Psoas muscle (tissue), 7 donors: ENCODE measurements at regions not wholly inside any gene's neighbourhood (a gene's known extent, or its start where the extent isn't known, plus 50 kb on each side); places are given as distances from the start of the nearest gene placed in this dataset.

Source experiments
- ATAC-seq, 4 donors: fragments of 200-7000 bp; cut with Tn5 transposase; one replicate each; pipeline ENCODE4 v1.9.1; 2020; ENCODE audit warnings: moderate library complexity in 3 of 4, mild to moderate bottlenecking in 2 of 4
- DNase-seq, 2 donors: peaks; one replicate each; pipeline ENCODE4 v3.0.0-alpha.2; 2020
- H3K27ac ChIP-seq: fragments of 200-600 bp; one replicate; pipeline ENCODE4 v1.8.0; 2022
- H3K27me3 ChIP-seq, 3 donors: fragments of 200-600 bp in 1 of 3; one replicate each; pipeline versions ENCODE4 v1.6.1 to v1.8.0; 2013 to 2022; ENCODE audit warnings: low read length in 2 of 3, mild to moderate bottlenecking in 2 of 3, moderate library complexity in 1 of 3; ENCODE audit not compliant: insufficient read depth in 3 of 3
- H3K36me3 ChIP-seq, 2 donors: fragments of 200-600 bp in 1 of 2; one replicate each; pipeline versions ENCODE4 v1.6.1 to v1.8.0; 2013 to 2022; ENCODE audit warnings: low read depth in 1 of 2, mild to moderate bottlenecking in 1 of 2, moderate library complexity in 1 of 2; ENCODE audit not compliant: insufficient read depth in 1 of 2
- H3K4me1 ChIP-seq: fragments of 200-600 bp; one replicate; pipeline ENCODE4 v1.8.0; 2022
- H3K4me3 ChIP-seq: fragments of 200-600 bp; one replicate; pipeline ENCODE4 v1.8.0; 2022; ENCODE audit warnings: mild to moderate bottlenecking
- H3K9me3 ChIP-seq: fragments of 200-600 bp; one replicate; pipeline ENCODE4 v1.8.0; 2022
- WGBS, 3 donors: extraction: QIAGEN DNeasy Blood & Tissue Kit; methylation state at CpG; one replicate each; pipeline versions ENCODE4 v1.1.6 to v1.1.7; 2013; 5-methylcytosine and 5-hydroxymethylcytosine counted together
- intact Hi-C, 2 donors: fragments of 100-400 bp; cut with DNase I; formaldehyde crosslinking; loops; one replicate each; pipeline versions ENCODE4 v1.11.0 to v1.14.2; 2022
- TF ChIP-seq, protein P1 (sequence below): fragments of 200-600 bp; IDR thresholded peaks from one replicate; pipeline ENCODE4 v1.8.0; 2022; ENCODE audit warnings: antibody characterized with exemption
- donor health status: healthy with polysubstance abuse.
- donor health status: DM: no; HTN: no; CAD: no; lungs with moderate emphysema.
- donor health status: Bipolar disorder and iron deficiency.
- donor health status: healthy.
- donor health status: DM: yes; HTN: yes; CAD: no.
- donor health status: DM: no; HTN: no; CAD: no.
- donor health status: DM: yes; HTN: yes; CAD: no.

GRCh38 chr7:10221084-10221483 is 752.6 kb upstream of the PHF14 start:
- H3K27me3 ChIP-seq, result no peaks in the 10 kb centered on the region
- no peaks in the 10 kb centered on the region for H3K9me3 ChIP-seq
- no peak overlapping the region for H3K4me3 ChIP-seq
- ATAC-seq, result no peak
- no peak overlapping the region for H3K27ac ChIP-seq
- DNase-seq, result no peak
- H3K4me1 ChIP-seq, result no peaks in the 10 kb centered on the region
- TF ChIP-seq, protein P1, sequence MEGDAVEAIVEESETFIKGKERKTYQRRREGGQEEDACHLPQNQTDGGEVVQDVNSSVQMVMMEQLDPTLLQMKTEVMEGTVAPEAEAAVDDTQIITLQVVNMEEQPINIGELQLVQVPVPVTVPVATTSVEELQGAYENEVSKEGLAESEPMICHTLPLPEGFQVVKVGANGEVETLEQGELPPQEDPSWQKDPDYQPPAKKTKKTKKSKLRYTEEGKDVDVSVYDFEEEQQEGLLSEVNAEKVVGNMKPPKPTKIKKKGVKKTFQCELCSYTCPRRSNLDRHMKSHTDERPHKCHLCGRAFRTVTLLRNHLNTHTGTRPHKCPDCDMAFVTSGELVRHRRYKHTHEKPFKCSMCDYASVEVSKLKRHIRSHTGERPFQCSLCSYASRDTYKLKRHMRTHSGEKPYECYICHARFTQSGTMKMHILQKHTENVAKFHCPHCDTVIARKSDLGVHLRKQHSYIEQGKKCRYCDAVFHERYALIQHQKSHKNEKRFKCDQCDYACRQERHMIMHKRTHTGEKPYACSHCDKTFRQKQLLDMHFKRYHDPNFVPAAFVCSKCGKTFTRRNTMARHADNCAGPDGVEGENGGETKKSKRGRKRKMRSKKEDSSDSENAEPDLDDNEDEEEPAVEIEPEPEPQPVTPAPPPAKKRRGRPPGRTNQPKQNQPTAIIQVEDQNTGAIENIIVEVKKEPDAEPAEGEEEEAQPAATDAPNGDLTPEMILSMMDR, result no peak
- no peaks in the 10 kb centered on the region for H3K36me3 ChIP-seq
- intact Hi-C loops, result no loop called here

DNA sequence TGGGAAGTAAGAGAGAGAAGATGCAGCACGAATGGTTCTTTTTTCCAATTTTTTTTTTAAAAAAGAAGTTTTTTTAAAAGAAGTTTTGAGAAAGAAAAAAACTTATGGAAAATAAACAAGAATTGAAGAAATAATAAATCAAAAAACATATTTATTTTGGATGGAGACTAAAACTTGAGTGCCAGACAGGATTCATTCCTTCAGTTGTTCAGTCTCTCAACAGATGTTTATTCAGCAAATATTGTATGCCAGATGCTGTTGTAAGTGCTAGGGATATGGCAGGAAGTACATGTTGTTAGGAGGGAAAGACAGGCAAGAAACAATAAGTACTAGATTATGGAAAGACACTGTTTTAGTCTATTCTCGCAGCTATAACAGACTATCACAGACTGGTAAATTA is 750.7 kb upstream of the PHF14 start:
- H3K27me3 ChIP-seq, result no peaks in the 10 kb centered on the region
- H3K4me3 ChIP-seq, result no peak overlapping the region
- 66 to 82% (median 75%) methylated on average over 2 of the region's 2 CpGs for WGBS, 3 donors
- no peak overlapping the region for H3K27ac ChIP-seq
- no peaks in the 10 kb centered on the region for H3K9me3 ChIP-seq
- ATAC-seq (no peak), DNase-seq (no peak)
- TF ChIP-seq, protein P1, result no peak
- intact Hi-C loops, result no loop called here
- no peaks in the 10 kb centered on the region for H3K36me3 ChIP-seq
- no peaks in the 10 kb centered on the region for H3K4me1 ChIP-seq

- Histone ChIP-seq H3K4me1 (no peaks in the 10 kb centered on the region), H3K4me3 (no peak overlapping the region), H3K27me3 (no peaks in the 10 kb centered on the region), H3K9me3 (no peaks in the 10 kb centered on the region), H3K27ac (no peak overlapping the region), H3K36me3 (no peaks in the 10 kb centered on the region)
- intact Hi-C loops, result no loop called here
- ATAC-seq (no peak), DNase-seq (no peak)
- 11 to 23% (median 13%) methylated on average over 1 of the region's 1 CpG for WGBS, 3 donors
- TF ChIP-seq, protein P1, result no peak
These were observed 748.4 kb upstream of the PHF14 start for GRCh38 chr7:10225275-10225674.

DNA sequence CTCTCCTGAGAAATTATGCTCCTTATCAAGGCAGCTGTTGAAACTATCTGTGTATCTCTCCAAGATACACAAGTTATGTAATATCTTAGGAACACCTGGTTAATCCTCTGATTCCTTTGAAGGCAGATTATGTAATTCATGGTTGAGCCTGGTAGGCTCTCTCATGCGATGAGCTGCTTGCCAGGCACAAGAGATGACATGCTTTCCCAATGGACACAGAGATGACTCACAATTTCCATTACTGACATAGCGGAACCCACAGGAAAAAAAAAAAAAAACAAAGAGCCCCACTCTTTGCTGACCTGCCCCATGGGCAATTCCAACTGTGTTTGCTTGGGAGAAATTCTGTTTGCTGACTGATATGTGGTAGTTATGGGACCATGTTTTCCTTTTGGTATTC is 736.4 kb upstream of the PHF14 start:
- ATAC-seq (no peak), DNase-seq (no peak)
- Histone ChIP-seq H3K36me3 (no peaks in the 10 kb centered on the region), H3K4me1 (no peaks in the 10 kb centered on the region), H3K27me3 (no peaks in the 10 kb centered on the region), H3K4me3 (no peak overlapping the region), H3K9me3 (no peaks in the 10 kb centered on the region), H3K27ac (no peak overlapping the region)
- 19 to 43% (median 29%) methylated on average over 2 of the region's 2 CpGs for WGBS, 3 donors
- intact Hi-C loops, result no loop called here
- TF ChIP-seq, protein P1, result no peak

GRCh38 chr7:10238641-10239040 is 735.0 kb upstream of the PHF14 start:
- no peak overlapping the region for H3K4me3 ChIP-seq
- TF ChIP-seq, protein P1, result no peak
- DNase-seq (no peak), ATAC-seq (no peak)
- no peaks in the 10 kb centered on the region for H3K36me3 ChIP-seq
- H3K9me3 ChIP-seq, result no peaks in the 10 kb centered on the region
- no peaks in the 10 kb centered on the region for H3K4me1 ChIP-seq
- H3K27ac ChIP-seq, result no peak overlapping the region
- H3K27me3 ChIP-seq, result no peaks in the 10 kb centered on the region
- intact Hi-C loops, result no loop called here
- WGBS, 3 donors, result 29 to 42% (median 30%) methylated on average over 1 of the region's 1 CpG
